GM18502 (cell line): ENCODE measurements at regions not wholly inside any gene's neighbourhood (a gene's known extent, or its start where the extent isn't known, plus 50 kb on each side); places are given as distances from the start of the nearest gene placed in this dataset.
"Not testable (repeated sequence)": the region's sequence is repeated elsewhere in the genome, so short reads cannot be mapped to it uniquely, and the experiment has no call there.

Experiments
- ATAC-seq: cut with Tn5 transposase; IDR thresholded peaks from one replicate; pipeline ENCODE4 v1.9.1; 2021; ENCODE audit warnings: mild to moderate bottlenecking; ENCODE audit not compliant: unreplicated experiment, poor library complexity

DNA sequence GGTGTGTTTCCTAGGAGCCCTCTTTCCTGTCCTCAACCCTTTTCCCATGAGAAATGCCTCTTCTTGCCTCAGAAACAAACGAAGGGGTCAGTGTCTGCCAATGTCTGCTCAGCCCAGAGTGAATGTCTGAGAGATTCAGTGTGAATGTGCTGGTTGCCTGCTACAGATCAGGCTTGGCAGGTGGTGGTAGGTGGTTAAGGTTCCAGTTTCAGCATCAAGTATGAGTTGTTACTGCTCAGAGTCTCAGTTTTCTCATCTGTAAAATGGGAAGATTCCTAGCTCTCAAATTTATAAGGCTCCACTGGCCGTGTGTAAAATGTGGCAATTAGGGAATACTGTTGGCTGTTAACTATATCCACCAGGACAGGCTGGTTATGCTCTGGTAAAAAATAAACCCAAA, 96.3 kb upstream of the PLGLB2 start:
- not testable (repeated sequence) for ATAC-seq

- not testable (repeated sequence) for ATAC-seq
Measured at GRCh38 chr2:87653373-87653772, 94.5 kb upstream of the PLGLB2 start.

GRCh38 chr2:87654136-87654814, 93.6 kb upstream of the PLGLB2 start:
- not testable (repeated sequence) for ATAC-seq

DNA sequence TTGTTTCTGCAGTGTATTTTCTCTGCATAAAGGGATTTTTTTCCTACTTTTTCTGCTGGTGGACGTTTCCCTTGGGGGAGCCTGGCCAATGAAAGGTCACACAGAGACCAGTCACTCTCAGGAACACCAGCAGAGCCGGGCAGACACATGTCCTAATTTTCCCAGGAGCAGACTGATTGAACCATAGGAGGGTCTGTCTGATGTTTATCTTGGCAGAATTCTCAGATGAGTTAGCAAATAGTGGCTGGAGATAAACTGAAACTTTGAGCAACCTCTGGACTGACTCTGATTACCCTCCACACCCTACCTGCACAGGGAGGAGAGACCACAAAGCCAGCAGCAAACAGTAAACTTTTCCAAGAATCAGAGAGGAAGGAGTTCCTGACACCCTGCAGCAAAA, 90.0 kb upstream of the PLGLB2 start:
- not testable (repeated sequence) for ATAC-seq

- ATAC-seq, result not testable (repeated sequence)
Measured at GRCh38 chr2:87658357-87658756, 89.5 kb upstream of the PLGLB2 start.

GRCh38 chr2:87658976-87659375, 88.9 kb upstream of the PLGLB2 start:
- ATAC-seq, result not testable (repeated sequence)

DNA sequence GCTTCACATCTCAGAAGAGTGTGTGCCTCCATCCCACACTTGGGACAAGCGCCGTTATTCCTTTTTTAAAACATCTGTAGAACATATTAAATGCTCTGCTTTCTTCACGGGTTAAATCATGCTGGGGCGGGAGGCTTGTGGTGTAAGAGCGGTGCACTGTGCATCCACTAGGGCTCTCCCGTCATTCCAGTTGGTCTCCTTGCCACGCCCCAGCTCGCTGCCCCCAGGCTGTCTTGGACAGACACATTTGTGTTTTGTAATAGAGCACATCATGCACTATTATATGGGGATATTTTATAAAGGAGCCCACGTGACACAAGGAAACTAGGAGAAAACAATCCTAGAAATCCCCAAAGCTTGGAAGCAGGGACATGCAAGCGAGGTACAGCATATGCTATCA, 87.7 kb upstream of the PLGLB2 start:
- not testable (repeated sequence) for ATAC-seq

DNA sequence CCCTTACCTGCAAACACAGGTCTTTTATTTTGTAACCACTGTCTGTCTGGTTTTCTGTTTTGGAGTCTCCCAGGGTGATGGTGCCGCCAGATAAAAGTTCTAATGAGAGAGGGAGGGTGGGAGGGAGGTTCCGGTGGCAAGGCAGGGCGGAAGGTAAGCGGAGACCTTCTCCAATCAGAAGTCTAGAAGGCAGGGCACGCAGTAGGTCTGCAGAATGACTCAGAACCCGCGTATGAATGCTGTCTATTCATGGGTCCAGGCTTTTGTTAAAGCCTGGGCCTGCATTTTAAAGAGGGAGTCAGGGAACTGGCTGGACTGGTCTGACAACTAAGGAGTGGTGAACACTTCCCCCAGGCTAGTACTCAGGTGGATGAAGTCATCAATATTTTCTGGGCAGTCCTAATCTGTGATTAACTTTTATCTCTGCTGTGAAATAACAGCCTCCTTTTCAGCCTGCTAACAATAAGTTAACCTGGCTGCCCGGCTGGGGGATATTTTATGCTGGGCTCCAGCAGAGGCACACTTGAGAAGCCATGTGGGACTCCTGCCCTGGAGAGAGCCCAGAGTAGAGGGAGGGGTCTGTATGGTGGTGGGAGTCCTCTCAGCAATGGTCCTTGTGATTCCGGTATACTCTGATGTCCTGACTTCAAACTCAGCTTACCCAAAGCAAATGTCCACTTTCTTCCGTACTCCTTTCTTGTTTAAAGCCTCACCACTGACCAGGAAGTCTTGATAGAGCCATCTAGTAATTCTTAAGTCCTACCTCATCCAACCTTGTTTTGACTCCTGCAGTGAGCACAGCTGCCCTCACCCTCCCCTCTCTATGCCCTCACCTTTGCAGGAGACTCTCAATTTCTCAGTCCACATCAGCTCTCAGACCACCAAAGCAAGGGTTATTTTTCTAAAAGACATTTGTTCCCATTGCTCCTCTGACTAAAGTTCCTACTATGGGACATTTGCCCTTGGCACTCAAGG, 85.3 kb upstream of the PLGLB2 start:
- ATAC-seq, result not testable (repeated sequence)

DNA sequence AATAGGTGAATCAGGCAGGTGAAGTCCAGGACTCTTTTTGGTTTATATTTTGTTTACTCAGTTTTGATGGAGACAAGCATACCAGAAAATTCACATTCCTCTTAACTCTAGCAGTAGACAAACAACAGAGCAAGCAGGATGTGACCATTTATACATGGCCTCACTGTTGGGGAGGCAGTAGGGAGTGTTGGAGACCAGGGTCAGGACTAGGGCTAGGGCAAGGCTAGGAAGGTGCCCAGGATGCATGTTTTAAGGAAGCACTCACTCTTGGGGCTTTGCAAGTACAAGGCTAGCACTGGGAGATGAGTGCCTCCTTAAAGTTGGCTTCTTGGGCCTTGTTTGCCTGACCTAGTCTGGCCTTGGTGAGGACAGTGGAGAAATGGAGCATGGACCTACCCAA, 84.5 kb upstream of the PLGLB2 start:
- ATAC-seq, result not testable (repeated sequence)

DNA sequence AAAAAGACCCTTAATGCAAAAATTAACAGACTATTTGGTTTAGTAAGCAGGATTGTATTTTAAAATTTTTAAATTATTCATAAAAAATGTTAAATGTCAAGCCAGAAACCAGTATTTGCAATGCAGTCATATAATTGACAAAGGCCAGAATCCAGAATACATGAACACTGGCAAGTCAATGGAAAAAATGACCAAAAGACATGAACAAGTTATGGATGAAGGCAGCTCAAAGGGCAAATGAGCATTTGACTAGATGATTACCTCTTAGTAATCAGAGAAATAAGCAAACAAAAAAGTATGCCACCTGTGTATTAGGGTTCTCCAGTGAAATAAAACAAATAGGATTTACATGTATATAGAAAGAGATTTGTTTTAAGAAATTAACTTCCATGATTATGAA, 80.9 kb upstream of the PLGLB2 start:
- not testable (repeated sequence) for ATAC-seq

DNA sequence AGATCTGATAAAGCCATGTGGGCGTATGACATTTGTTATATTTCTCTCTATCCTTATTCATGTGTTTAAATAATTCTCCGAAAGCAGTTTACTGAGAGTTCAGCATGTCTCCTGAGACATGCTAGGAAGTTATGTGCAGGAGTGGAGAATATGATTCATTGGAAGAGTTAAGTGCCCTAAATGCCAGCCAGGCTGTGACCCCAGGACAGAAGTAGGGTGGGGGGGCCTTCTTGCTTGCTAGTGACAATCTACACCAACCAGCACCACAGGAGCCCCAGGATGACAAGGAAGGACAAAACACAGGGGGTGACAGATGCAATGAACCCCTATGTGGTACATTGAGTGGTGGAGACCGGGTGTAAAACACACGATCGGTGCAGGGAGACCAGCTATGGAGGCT, 79.5 kb upstream of the PLGLB2 start:
- not testable (repeated sequence) for ATAC-seq

DNA sequence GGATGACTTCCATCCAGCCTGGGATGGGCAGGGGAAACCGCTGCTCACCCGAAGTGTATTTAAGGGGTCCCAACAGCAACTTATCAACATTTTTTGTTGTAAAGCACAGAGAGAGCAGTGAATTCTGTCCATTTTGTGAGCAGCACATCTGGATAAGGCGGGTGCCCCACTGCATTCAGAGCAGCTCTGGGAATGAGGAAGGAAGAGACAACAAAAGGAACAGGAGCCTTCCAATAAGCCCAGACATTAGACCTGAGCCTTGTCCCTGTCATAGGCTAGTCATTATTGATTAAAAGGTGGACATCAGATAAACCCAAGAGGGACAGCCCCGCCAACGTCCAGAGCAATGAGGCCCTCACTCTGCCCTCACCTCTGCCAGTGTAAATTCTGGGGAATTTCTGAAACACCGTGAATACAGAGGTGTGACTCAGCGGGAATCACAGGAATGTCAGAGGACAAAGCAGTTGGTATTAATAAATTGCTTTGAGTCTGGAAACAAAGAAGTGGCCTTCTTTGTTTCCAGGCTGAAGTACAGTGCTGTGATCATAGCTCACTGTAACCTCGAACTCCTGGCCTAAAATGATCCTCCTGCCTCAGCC, 78.2 kb upstream of the PLGLB2 start:
- not testable (repeated sequence) for ATAC-seq

GRCh38 chr2:87672404-87672803, 75.5 kb upstream of the PLGLB2 start:
- not testable (repeated sequence) for ATAC-seq

DNA sequence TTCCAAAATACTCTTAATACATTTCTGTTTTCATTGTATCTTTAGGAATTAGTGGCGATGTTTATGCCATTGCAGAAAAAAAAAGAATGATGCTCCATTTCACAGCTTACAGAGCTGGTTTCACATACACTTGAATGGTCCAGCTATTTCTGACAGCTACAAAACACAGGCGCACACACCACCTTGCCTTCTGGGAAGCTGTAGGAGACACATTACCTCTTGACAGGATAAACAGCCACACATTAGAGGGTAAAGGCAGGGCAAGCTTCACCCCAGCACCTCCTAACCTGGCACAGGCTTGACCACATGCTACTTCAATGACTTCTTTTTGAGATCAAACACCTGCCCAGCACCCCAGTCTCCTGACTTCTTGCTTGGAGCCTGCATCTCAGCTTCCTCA, 73.2 kb upstream of the PLGLB2 start:
- not testable (repeated sequence) for ATAC-seq

DNA sequence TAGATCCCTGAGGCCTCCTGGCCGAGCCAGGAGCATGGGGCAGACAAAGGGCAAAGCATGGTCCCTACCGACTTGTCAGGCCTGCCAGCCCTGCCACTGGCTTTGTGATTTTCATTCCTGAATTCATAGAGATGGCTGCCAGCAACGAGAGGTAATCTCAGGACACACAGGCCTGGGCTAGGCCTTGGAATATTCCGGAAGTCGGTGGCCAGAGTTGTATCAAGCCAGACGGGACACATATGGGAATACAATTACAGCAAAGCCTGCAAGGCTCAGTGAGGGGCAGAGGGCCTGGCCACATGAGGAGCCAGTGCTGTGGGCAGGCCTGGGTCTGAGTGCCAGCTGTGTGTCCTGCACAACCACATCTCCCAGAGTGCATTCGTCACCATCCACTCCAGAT, 72.4 kb upstream of the PLGLB2 start:
- ATAC-seq, result not testable (repeated sequence)

- not testable (repeated sequence) for ATAC-seq
Measured at GRCh38 chr2:87677421-87677923, 70.4 kb upstream of the PLGLB2 start.

DNA sequence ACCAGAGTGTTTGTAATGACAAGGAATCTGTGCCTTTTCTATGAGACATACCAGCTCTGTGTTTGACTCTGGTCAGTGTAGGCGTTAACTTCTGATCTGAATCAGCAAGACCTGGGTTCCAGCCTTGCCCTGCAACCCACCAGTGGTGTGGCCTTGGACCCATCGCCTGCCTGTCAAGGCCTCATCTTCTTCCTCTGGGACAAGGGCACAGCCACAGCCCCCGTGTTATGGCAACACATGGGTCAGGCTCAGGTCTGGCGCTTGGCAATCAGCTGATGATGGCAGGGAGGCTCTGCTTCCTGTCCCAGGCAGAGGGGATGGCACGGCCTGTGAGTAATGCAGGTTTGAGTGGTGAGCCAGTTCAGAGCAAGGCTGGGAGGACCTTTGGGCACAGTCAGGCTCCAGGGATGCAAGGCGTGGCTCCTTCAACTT, 69.1 kb upstream of the PLGLB2 start:
- not testable (repeated sequence) for ATAC-seq

- not testable (repeated sequence) for ATAC-seq
Measured at GRCh38 chr2:87679950-87680349, 67.9 kb upstream of the PLGLB2 start.

DNA sequence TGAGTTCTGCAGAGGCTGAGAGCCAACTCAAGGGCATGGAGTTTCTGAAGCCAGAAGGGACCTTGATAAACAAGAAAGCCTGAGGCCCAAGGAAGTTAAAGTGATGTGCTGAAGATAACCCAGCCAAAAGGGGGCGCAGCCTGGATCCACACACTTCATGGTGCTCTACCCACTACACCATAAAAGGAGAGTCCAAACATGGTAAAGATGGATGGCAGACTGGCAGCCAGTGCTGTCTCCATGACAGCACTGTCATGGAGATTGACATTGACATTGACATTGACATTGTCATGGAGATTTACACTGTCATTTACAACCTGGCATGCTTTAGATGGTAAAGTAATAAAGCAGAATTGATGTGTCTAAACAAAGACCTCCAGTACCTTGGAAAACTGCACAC, 67.2 kb upstream of the PLGLB2 start:
- not testable (repeated sequence) for ATAC-seq

DNA sequence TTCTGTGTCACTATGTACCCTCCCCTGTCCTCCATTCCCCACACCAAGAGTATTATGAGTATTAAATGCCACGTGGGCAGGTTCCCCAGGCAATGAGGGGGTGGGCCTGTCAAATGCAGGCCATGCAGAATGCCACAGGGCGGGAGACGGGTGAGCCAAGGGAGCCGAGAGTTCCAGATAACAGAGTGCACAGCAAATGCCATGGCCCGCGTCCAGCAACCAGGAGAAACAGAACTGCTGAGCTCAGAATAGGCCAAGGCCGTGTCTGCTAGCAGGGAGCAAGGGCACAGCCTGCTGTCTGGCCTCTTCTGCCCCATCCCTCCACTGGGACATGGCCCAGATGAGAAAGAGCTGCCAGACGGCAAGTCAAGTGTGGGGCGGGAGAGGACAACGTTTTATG, 64.4 kb upstream of the PLGLB2 start:
- ATAC-seq, result not testable (repeated sequence)

- not testable (repeated sequence) for ATAC-seq
Measured at GRCh38 chr2:87683961-87684360, 63.9 kb upstream of the PLGLB2 start.
